ENCODE measurements at regions not wholly inside any gene's neighbourhood (a gene's known extent, or its start where the extent isn't known, plus 50 kb on each side); places are given as distances from the start of the nearest gene placed in this dataset.
A peak's percentile ranks its signal among the peaks of the same experiment; 100 is the strongest.
"Not testable (repeated sequence)": the region's sequence is repeated elsewhere in the genome, so short reads cannot be mapped to it uniquely, and the experiment has no call there.

DNA sequence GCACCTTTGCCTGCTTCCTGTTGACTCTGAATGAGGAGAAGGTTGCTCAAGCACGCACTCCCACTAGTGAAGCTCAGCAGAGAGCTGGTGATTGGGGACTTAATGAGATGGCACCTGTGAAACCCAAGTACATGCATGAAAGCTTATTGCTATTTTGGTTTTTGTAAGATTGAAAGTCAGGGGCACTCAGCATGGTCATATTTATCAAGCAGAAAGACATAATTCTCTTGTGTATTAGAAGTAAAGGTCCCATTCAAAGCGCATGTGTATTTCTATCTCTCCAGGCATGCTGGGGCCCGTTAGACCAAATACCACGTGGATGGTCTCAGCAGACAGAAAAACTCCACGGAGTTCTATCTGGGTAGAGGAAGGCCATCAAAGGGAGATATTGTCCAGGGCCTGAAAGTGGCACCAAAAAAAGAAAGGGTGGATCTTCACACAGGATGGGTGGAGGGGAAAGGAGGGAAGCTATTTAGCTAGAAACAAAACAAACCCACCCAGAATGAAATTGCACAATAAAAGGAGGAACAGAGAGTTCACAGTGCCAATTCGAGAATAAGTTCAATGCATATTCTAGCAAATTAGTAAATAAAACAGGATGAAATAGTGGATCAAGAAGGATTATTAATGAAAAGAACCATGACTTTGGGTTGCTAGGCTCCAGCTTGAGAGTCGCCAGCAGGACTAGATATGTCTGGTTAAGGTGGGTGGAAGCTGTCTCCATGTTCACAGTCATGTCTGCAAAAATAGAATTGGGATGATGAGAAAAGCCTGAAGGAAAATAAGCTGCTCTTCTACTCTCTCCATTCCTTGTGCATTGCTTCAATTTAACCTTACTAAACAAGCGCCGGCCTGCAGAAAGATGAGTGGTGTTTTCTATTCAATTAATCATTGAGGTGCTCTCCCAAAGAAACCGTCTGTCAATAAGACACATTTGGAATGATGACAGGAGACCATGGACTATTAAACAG is 224.9 kb upstream of the DTNBP1 start:
- Histone ChIP-seq H3K27ac (peak overlapping the region; percentile 21), H3K4me3 (no peak overlapping the region), H3K36me3 (no peaks in the 10 kb centered on the region), H3K27me3 (ENCODE audit: low read depth) (no peaks in the 10 kb centered on the region), H3K9me3 (no peaks in the 10 kb centered on the region), H3K4me1 (peaks cover 44% of the 10 kb centered on the region)
- no peak for TF ChIP-seq CTCF (IDR thresholded peaks at IDR 0.05)
- DNase-seq, result no peak
- intact Hi-C loops (cut with DNase I), result no loop called here
- ATAC-seq, result no peak

DNA sequence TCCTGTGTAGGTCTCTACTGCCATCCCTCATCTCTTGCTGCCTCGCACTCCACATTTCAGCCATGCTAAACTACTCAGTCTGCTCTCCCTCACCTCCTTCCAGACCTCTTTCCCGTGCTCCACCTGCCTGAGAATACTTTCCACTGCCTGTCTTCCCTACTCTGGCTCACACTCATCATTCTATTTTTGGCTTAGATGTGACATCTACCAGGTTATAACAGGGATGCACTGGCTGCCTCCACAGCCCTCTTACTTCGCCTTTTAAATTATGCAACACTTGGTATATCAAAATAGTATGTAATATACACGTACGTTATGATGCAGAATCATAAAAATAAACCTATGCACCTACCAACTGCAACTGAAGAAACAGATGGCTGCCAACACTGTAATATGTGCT is 222.8 kb upstream of the DTNBP1 start:
- peaks cover 39% of the 10 kb centered on the region for H3K4me1 ChIP-seq
- H3K27me3 ChIP-seq (ENCODE audit: low read depth), result no peaks in the 10 kb centered on the region
- no peaks in the 10 kb centered on the region for H3K9me3 ChIP-seq
- no peak for TF ChIP-seq CTCF (IDR thresholded peaks at IDR 0.05)
- no peaks in the 10 kb centered on the region for H3K36me3 ChIP-seq
- no peak overlapping the region for H3K27ac ChIP-seq
- DNase-seq, result no peak
- ATAC-seq, result no peak
- no peak overlapping the region for H3K4me3 ChIP-seq
- intact Hi-C loops (cut with DNase I), result no loop called here

- H3K27ac ChIP-seq; H3K9me3 ChIP-seq; intact Hi-C loops (cut with DNase I); ATAC-seq; H3K36me3 ChIP-seq; DNase-seq; H3K27me3 ChIP-seq (ENCODE audit: low read depth); H3K4me3 ChIP-seq: not testable (repeated sequence)
- peaks cover 35% of the 10 kb centered on the region for H3K4me1 ChIP-seq
Measured at GRCh38 chr6:15883593-15883992, 220.8 kb upstream of the DTNBP1 start.

DNA sequence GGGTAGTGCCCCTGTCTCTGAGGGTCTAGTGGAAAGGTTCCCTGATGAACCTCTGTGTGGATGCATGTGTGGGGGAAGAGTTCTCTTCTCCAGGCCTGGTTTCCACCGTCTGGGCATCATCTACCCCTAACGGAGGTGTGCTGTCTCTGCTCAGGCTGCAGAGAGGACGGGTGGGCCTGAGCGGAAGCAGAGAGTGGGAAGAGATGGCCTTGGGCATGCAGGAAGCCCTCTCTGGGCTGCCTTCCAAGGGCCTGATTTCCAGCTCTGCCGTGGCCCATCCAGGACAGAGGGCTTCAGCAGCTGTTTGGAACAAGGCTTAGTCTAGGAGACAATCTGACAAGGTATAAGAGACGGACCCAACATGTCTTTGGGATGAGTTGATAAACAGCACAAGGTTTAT is 220.1 kb upstream of the DTNBP1 start:
- no peak overlapping the region for H3K27ac ChIP-seq
- H3K36me3 ChIP-seq, result no peaks in the 10 kb centered on the region
- intact Hi-C loops (cut with DNase I), result no loop called here
- DNase-seq (no peak), ATAC-seq (no peak)
- no peaks in the 10 kb centered on the region for H3K9me3 ChIP-seq
- H3K4me1 ChIP-seq, result peaks cover 28% of the 10 kb centered on the region
- H3K27me3 ChIP-seq (ENCODE audit: low read depth), result no peaks in the 10 kb centered on the region
- H3K4me3 ChIP-seq, result no peak overlapping the region
- TF ChIP-seq CTCF (IDR thresholded peaks at IDR 0.05), result no peak

GRCh38 chr6:15882345-15882744 is 219.5 kb upstream of the DTNBP1 start:
- ATAC-seq (no peak), DNase-seq (no peak)
- H3K4me3 ChIP-seq, result no peak overlapping the region
- H3K36me3 ChIP-seq, result no peaks in the 10 kb centered on the region
- intact Hi-C loops (cut with DNase I), result no loop called here
- TF ChIP-seq CTCF (IDR thresholded peaks at IDR 0.05), result no peak
- peaks cover 22% of the 10 kb centered on the region for H3K4me1 ChIP-seq
- H3K27ac ChIP-seq, result no peak overlapping the region
- no peaks in the 10 kb centered on the region for H3K27me3 ChIP-seq (ENCODE audit: low read depth)
- H3K9me3 ChIP-seq, result no peaks in the 10 kb centered on the region

DNA sequence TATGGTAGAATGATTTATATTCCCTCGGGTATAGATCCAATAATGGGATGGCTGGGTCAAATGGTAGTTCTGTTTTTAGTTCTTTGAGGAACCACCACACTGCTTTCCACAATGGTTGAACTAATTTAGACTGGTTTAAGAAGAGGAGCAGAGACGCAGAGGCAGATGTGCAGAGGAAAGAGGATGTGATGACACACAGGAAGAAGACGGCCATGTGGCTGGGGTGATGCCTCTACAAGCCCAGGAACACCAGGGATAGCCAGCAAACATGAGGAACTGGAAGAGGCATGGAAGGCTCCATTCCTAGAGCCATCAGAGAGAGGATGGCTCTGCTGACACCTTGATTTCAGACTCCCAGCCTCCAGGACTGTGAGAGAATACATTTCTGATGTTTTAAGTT is 218.3 kb upstream of the DTNBP1 start:
- no peaks in the 10 kb centered on the region for H3K27me3 ChIP-seq (ENCODE audit: low read depth)
- TF ChIP-seq CTCF (IDR thresholded peaks at IDR 0.05), result no peak
- H3K4me3 ChIP-seq, result no peak overlapping the region
- intact Hi-C loops (cut with DNase I), result no loop called here
- H3K36me3 ChIP-seq, result no peaks in the 10 kb centered on the region
- ATAC-seq, result peak in 1 of 2 donors; percentile 26
- DNase-seq, result no peak
- H3K27ac ChIP-seq, result no peak overlapping the region
- H3K4me1 ChIP-seq, result peaks cover 27% of the 10 kb centered on the region
- no peaks in the 10 kb centered on the region for H3K9me3 ChIP-seq

Measured in lower lobe of right lung (tissue), 2 donors.